IMR-90 (cell line): ENCODE measurements at regions not wholly inside any gene's neighbourhood (a gene's known extent, or its start where the extent isn't known, plus 50 kb on each side); places are given as distances from the start of the nearest gene placed in this dataset.

ENCODE experiments used
- ATAC-seq: fragments of 200-7000 bp; cut with Tn5 transposase; 2 replicates; pipeline ENCODE4 v1.9.1; 2020; ENCODE audit warnings: low read depth, mild to moderate bottlenecking, moderate library complexity
- BruUV-seq: library from RNA; stranded (reverse); fragments of 400-500 nt; replicated peaks from 2 replicates; lab custom pipeline; 2021; lab: Mats Ljungman, UMichigan
- CTCF ChIA-PET: fragments of 300-600 bp; formaldehyde crosslinking; extraction: SDS; loops from one replicate; lab custom pipeline; 2021; ENCODE audit warnings: antibody characterized with exemption; lab: Yijun Ruan, JAX
- POLR2A ChIA-PET: fragments of 300-600 bp; sonication (Branson Sonifier 250); formaldehyde crosslinking; loops from one replicate; lab custom pipeline; 2022; ENCODE audit warnings: antibody characterized with exemption; ENCODE audit not compliant: unreplicated experiment; lab: Charles Lee
- DNase-seq: peaks from one replicate; pipeline ENCODE4 v3.0.0; 2013
- H2AFZ ChIP-seq: replicated peaks from 2 replicates; pipeline ENCODE3; 2013; ENCODE audit warnings: low read length, mild to moderate bottlenecking; ENCODE audit not compliant: poor library complexity
- H2AK5ac ChIP-seq: 2 replicates; pipeline ENCODE4 v1.6.1; 2013; ENCODE audit warnings: low read depth, low read length, inconsistent platforms
- H2AK9ac ChIP-seq: replicated peaks from 2 replicates; pipeline ENCODE3; 2013; ENCODE audit warnings: mild to moderate bottlenecking, low read depth, low read length, moderate library complexity; ENCODE audit not compliant: poor library complexity
- H2BK120ac ChIP-seq: 2 replicates; pipeline ENCODE4 v1.6.1; 2013; ENCODE audit warnings: low read depth, low read length, inconsistent platforms
- H2BK15ac ChIP-seq: 3 replicates; pipeline ENCODE4 v1.6.1; 2013; ENCODE audit warnings: low read depth, low read length, inconsistent platforms
- H2BK20ac ChIP-seq: 2 replicates; pipeline ENCODE4 v1.6.1; 2013; ENCODE audit warnings: low read depth, mild to moderate bottlenecking, inconsistent platforms, low read length, moderate library complexity
- H2BK5ac ChIP-seq: 2 replicates; pipeline ENCODE4 v1.6.1; 2013; ENCODE audit warnings: mild to moderate bottlenecking, low read depth, low read length, inconsistent platforms; ENCODE audit not compliant: poor library complexity, severe bottlenecking
- H3K14ac ChIP-seq: replicated peaks from 2 replicates; pipeline ENCODE4 v1.6.1; 2013; ENCODE audit warnings: low read depth, low read length, inconsistent platforms
- H3K18ac ChIP-seq: 2 replicates; pipeline ENCODE4 v1.6.1; 2013; ENCODE audit warnings: low read depth, low read length, control low read depth
- H3K23ac ChIP-seq: 2 replicates; pipeline ENCODE4 v1.6.1; 2013; ENCODE audit warnings: low read depth, low read length, inconsistent platforms
- H3K27ac ChIP-seq: 2 replicates; pipeline ENCODE4 v1.5.1; 2013; ENCODE audit warnings: mild to moderate bottlenecking, control low read depth, low read length; ENCODE audit not compliant: insufficient read depth
- H3K27me3 ChIP-seq: 2 replicates; pipeline ENCODE4 v1.6.1; 2013; ENCODE audit warnings: low read length; ENCODE audit not compliant: control insufficient read depth, insufficient read depth
- H3K36me3 ChIP-seq: 2 replicates; pipeline ENCODE4 v1.6.1; 2013; ENCODE audit warnings: low read length, mixed read lengths; ENCODE audit not compliant: control insufficient read depth, insufficient read depth
- H3K4ac ChIP-seq: 2 replicates; pipeline ENCODE4 v1.6.1; 2013; ENCODE audit warnings: low read depth, low read length, inconsistent platforms
- H3K4me1 ChIP-seq: 2 replicates; pipeline ENCODE4 v1.6.1; 2013; ENCODE audit warnings: low read length, mixed read lengths; ENCODE audit not compliant: control insufficient read depth, insufficient read depth
- H3K4me2 ChIP-seq: 2 replicates; pipeline ENCODE4 v1.6.1; 2013; ENCODE audit warnings: low read depth, mild to moderate bottlenecking, control low read depth, low read length, moderate library complexity
- H3K4me3 ChIP-seq: 2 replicates; pipeline ENCODE4 v1.5.1; 2013; ENCODE audit warnings: low read depth, mild to moderate bottlenecking, control low read depth, low read length, moderate library complexity; ENCODE audit not compliant: insufficient read depth
- H3K56ac ChIP-seq: 2 replicates; pipeline ENCODE4 v1.6.1; 2013; ENCODE audit warnings: low read length, inconsistent platforms; ENCODE audit not compliant: insufficient read depth; ENCODE audit errors: extremely low read depth
- H3K79me1 ChIP-seq, 2 experiments: 2 replicates each; pipeline ENCODE4 v1.6.1; 2013; ENCODE audit warnings: low read length in 2 of 2, inconsistent platforms in 1 of 2, low read depth in 1 of 2
- H3K9ac ChIP-seq: 2 replicates; pipeline ENCODE4 v1.6.1; 2013; ENCODE audit warnings: low read depth, low read length, control low read depth
- H3K9me1 ChIP-seq: 2 replicates; pipeline ENCODE4 v1.6.1; 2013; ENCODE audit warnings: low read length, inconsistent platforms; ENCODE audit not compliant: insufficient read depth
- H3K9me3 ChIP-seq: 2 replicates; pipeline ENCODE4 v1.6.1; 2013; ENCODE audit warnings: low read length; ENCODE audit not compliant: control insufficient read depth, insufficient read depth
- H4K20me1 ChIP-seq: 2 replicates; pipeline ENCODE4 v1.6.1; 2013; ENCODE audit warnings: low read length, inconsistent platforms; ENCODE audit not compliant: insufficient read depth
- H4K5ac ChIP-seq: 2 replicates; pipeline ENCODE4 v1.6.1; 2013; ENCODE audit warnings: mild to moderate bottlenecking, low read depth, low read length, control low read depth
- H4K8ac ChIP-seq, 2 experiments: 2 replicates each; pipeline ENCODE4 v1.6.1; 2013; ENCODE audit warnings: low read depth in 2 of 2, low read length in 2 of 2, control low read depth in 1 of 2, inconsistent platforms in 1 of 2
- H4K91ac ChIP-seq: 2 replicates; pipeline ENCODE4 v1.6.1; 2013; ENCODE audit warnings: low read depth, low read length, inconsistent platforms; ENCODE audit not compliant: insufficient read depth
- BHLHE40 ChIP-seq: fragments of 150-350 bp; IDR thresholded peaks from 2 replicates; pipeline ENCODE4 v1.6.1; 2016; ENCODE audit warnings: mild to moderate bottlenecking, low read depth, low read length
- CEBPB ChIP-seq: IDR thresholded peaks from 2 replicates; pipeline ENCODE4 v1.6.1; 2012; ENCODE audit warnings: low read depth, low read length, improper control_type of control experiment
- CHD1 ChIP-seq: IDR thresholded peaks from 2 replicates; pipeline ENCODE4 v1.6.1; 2012; ENCODE audit warnings: low read depth, low read length, improper control_type of control experiment
- FOS ChIP-seq: fragments of 150-350 bp; IDR thresholded peaks from 2 replicates; pipeline ENCODE4 v1.6.1; 2016; ENCODE audit warnings: low read depth, low read length
- MAFK ChIP-seq: IDR thresholded peaks from 2 replicates; pipeline ENCODE4 v1.6.1; 2012; ENCODE audit warnings: low read depth, low read length, improper control_type of control experiment
- MAZ ChIP-seq: IDR thresholded peaks from 2 replicates; pipeline ENCODE4 v1.6.1; 2012; ENCODE audit warnings: low read depth, mild to moderate bottlenecking, low read length, improper control_type of control experiment, moderate library complexity, borderline replicate concordance
- MXI1 ChIP-seq: IDR thresholded peaks from 2 replicates; pipeline ENCODE4 v1.6.1; 2012; ENCODE audit warnings: low read depth, mild to moderate bottlenecking, low read length, moderate library complexity, borderline replicate concordance
- NFE2L2 ChIP-seq: fragments of 150-350 bp; IDR thresholded peaks from 2 replicates; pipeline ENCODE4 v1.6.1; 2016; ENCODE audit warnings: low read depth, mild to moderate bottlenecking, low read length
- POLR2A ChIP-seq: IDR thresholded peaks from 2 replicates; pipeline ENCODE4 v1.6.1; 2012; ENCODE audit warnings: mild to moderate bottlenecking, low read depth, low read length
- RAD21 ChIP-seq: IDR thresholded peaks from 2 replicates; pipeline ENCODE4 v1.6.1; 2012; ENCODE audit warnings: low read length, improper control_type of control experiment
- RCOR1 ChIP-seq: IDR thresholded peaks from 2 replicates; pipeline ENCODE4 v1.6.1; 2012; ENCODE audit warnings: mild to moderate bottlenecking, low read length, improper control_type of control experiment; ENCODE audit not compliant: insufficient replicate concordance
- RFX5 ChIP-seq: IDR thresholded peaks from 2 replicates; pipeline ENCODE4 v1.8.0; 2012; ENCODE audit warnings: low read depth, mild to moderate bottlenecking, low read length, moderate library complexity
- SMC3 ChIP-seq: fragments of 150-350 bp; IDR thresholded peaks from 2 replicates; pipeline ENCODE4 v1.6.1; 2016; ENCODE audit warnings: low read depth, mild to moderate bottlenecking, antibody characterized with exemption, low read length, moderate library complexity
- WGBS, 2 experiments: methylation state at CpG; one replicate each; pipeline versions ENCODE4 v1.1.5 to v1.1.7; 2013; ENCODE audit warnings: missing lambda C conversion rate in 2 of 2; ENCODE audit not compliant: insufficient read length in 1 of 2; ENCODE audit errors: extremely low coverage in 2 of 2; 5-methylcytosine and 5-hydroxymethylcytosine counted together
- dilution Hi-C: fragments of 300-500 bp; cut with HindIII; formaldehyde crosslinking; loops from one replicate; pipeline ENCODE4 v1.14.3; 2018; ENCODE audit warnings: low sequenced_read_pairs; ENCODE audit not compliant: unreplicated experiment
- in situ Hi-C: fragments of 300-500 bp; cut with MboI; formaldehyde crosslinking; loops from 3 replicates; pipeline ENCODE4 v1.14.3; 2019; ENCODE audit warnings: low sequenced_read_pairs, inconsistent platforms, mixed read lengths
- intact Hi-C: fragments of 100-400 bp; cut with micrococcal nuclease; formaldehyde crosslinking; loops from 2 replicates; pipeline ENCODE4 v1.10.0; 2022
- TF ChIP-seq, protein P1 (sequence below): fragments of 150-350 bp; IDR thresholded peaks from 2 replicates; pipeline ENCODE4 v1.6.1; 2017; ENCODE audit warnings: mild to moderate bottlenecking, antibody characterized with exemption, low read length, low read depth
- TF ChIP-seq, protein P2 (sequence below): conservative IDR thresholded peaks from 2 replicates; pipeline ENCODE4 v1.5.1; 2012; ENCODE audit warnings: mild to moderate bottlenecking, low read depth, low read length, improper control_type of control experiment
- TF ChIP-seq, protein P3 (sequence below): fragments of 150-350 bp; IDR thresholded peaks from 2 replicates; pipeline ENCODE4 v1.6.1; 2016; ENCODE audit warnings: low read depth, mild to moderate bottlenecking, low read length, moderate library complexity, borderline replicate concordance

DNA sequence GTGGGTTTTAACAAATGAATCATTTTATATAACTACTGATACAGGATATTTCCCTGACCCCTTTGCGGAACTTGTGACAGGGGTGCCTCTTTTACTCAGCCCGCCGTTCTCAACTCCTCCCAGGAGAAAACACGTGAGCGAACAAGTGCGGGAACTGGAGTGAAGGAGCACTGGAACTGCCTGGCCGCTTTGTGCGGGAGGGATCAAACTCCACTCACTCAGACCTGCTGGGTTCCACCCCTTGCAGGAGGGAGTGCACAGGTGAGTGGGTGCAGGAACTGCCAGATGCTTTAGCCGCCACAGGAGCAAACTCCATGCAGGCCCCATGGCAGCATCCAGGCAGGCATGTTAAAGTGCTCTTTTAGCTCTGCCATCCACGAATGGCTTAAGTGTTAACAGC is 513.4 kb upstream of the GRM3 start:
- BruUV-seq = no TSS peak
- DNase-seq (no peak), ATAC-seq (no peak)
- Histone ChIP-seq H4K91ac (no peak overlapping the region), H2AK5ac (no peak overlapping the region), H3K23ac (no peak overlapping the region), H4K5ac (no peak overlapping the region), H3K9me3 (peaks cover 5% of the 10 kb centered on the region; the same call in 1 of the 2 replicates), H4K8ac (no peak overlapping the region), H2AK9ac (no peak overlapping the region), H3K4me1 (no peaks in the 10 kb centered on the region), H2AFZ (no peak overlapping the region), H2BK15ac (no peak overlapping the region), H3K18ac (no peak overlapping the region), H4K20me1 (no peaks in the 10 kb centered on the region), H3K27me3 (no peaks in the 10 kb centered on the region), H3K4me3 (no peak overlapping the region), H3K9ac (no peak overlapping the region), H3K14ac (no peak overlapping the region), H3K27ac (no peak overlapping the region), H2BK120ac (no peak overlapping the region), H3K4ac (no peak overlapping the region), H3K56ac (no peak overlapping the region), H3K79me1 (no peaks in the 10 kb centered on the region), H3K9me1 (no peaks in the 10 kb centered on the region), H3K4me2 (no peak overlapping the region), H3K36me3 (no peaks in the 10 kb centered on the region), H2BK20ac (no peak overlapping the region), H2BK5ac (no peak overlapping the region)
- WGBS, 2 experiments = 80% methylated on average over 1 of the region's 10 CpGs; no CpG with 5 or more reads in 1 of the 2 experiments
- TF ChIP-seq POLR2A (no peak), MXI1 (no peak), SMC3 (no peak), RFX5 (no peak), CHD1 (no peak), BHLHE40 (no peak), MAZ (no peak), RAD21 (no peak), NFE2L2 (no peak), RCOR1 (no peak), MAFK (no peak), FOS (no peak), CEBPB (no peak)
- TF ChIP-seq, protein P1, sequence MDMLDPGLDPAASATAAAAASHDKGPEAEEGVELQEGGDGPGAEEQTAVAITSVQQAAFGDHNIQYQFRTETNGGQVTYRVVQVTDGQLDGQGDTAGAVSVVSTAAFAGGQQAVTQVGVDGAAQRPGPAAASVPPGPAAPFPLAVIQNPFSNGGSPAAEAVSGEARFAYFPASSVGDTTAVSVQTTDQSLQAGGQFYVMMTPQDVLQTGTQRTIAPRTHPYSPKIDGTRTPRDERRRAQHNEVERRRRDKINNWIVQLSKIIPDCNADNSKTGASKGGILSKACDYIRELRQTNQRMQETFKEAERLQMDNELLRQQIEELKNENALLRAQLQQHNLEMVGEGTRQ = no peak
- TF ChIP-seq, protein P2, sequence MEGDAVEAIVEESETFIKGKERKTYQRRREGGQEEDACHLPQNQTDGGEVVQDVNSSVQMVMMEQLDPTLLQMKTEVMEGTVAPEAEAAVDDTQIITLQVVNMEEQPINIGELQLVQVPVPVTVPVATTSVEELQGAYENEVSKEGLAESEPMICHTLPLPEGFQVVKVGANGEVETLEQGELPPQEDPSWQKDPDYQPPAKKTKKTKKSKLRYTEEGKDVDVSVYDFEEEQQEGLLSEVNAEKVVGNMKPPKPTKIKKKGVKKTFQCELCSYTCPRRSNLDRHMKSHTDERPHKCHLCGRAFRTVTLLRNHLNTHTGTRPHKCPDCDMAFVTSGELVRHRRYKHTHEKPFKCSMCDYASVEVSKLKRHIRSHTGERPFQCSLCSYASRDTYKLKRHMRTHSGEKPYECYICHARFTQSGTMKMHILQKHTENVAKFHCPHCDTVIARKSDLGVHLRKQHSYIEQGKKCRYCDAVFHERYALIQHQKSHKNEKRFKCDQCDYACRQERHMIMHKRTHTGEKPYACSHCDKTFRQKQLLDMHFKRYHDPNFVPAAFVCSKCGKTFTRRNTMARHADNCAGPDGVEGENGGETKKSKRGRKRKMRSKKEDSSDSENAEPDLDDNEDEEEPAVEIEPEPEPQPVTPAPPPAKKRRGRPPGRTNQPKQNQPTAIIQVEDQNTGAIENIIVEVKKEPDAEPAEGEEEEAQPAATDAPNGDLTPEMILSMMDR = no peak
- TF ChIP-seq, protein P3, sequence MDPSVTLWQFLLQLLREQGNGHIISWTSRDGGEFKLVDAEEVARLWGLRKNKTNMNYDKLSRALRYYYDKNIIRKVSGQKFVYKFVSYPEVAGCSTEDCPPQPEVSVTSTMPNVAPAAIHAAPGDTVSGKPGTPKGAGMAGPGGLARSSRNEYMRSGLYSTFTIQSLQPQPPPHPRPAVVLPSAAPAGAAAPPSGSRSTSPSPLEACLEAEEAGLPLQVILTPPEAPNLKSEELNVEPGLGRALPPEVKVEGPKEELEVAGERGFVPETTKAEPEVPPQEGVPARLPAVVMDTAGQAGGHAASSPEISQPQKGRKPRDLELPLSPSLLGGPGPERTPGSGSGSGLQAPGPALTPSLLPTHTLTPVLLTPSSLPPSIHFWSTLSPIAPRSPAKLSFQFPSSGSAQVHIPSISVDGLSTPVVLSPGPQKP = no peak
- intact Hi-C loops = no loop called here
- dilution Hi-C loops = no loop called here
- in situ Hi-C loops = no loop called here
- ChIA-PET POLR2A (no interaction called here), CTCF (no interaction called here)
